DND-41 (cell line): ENCODE measurements at regions not wholly inside any gene's neighbourhood (a gene's known extent, or its start where the extent isn't known, plus 50 kb on each side); places are given as distances from the start of the nearest gene placed in this dataset.
"Not testable (repeated sequence)": the region's sequence is repeated elsewhere in the genome, so short reads cannot be mapped to it uniquely, and the experiment has no call there.

Source experiments
- ATAC-seq: fragments of 200-7000 bp; cut with Tn5 transposase; 3 replicates; pipeline ENCODE4 v1.9.1; 2021; ENCODE audit warnings: low read depth; ENCODE audit not compliant: insufficient read depth
- DNase-seq: peaks from one replicate; pipeline ENCODE4 v3.0.0-alpha.2; 2020
- H2AFZ ChIP-seq: 2 replicates; pipeline ENCODE4 v1.6.0; 2012; ENCODE audit warnings: low read depth, low read length
- H3K27ac ChIP-seq: 2 replicates; pipeline ENCODE4 v1.5.1; 2012; ENCODE audit warnings: low read length, inconsistent platforms
- H3K27me3 ChIP-seq: fragments of 200-600 bp; sonication (generic); 2 replicates; pipeline ENCODE4 v1.6.0; 2012; ENCODE audit warnings: low read length, mild to moderate bottlenecking, inconsistent platforms; ENCODE audit not compliant: insufficient read depth, poor library complexity
- H3K36me3 ChIP-seq: 2 replicates; pipeline ENCODE4 v1.5.1; 2012; ENCODE audit warnings: low read length, inconsistent platforms; ENCODE audit not compliant: insufficient read depth
- H3K4me1 ChIP-seq: 2 replicates; pipeline ENCODE4 v1.5.1; 2012; ENCODE audit warnings: mild to moderate bottlenecking, low read length; ENCODE audit not compliant: insufficient read depth
- H3K4me2 ChIP-seq: 2 replicates; pipeline ENCODE4 v1.6.0; 2012; ENCODE audit warnings: mild to moderate bottlenecking, moderate library complexity, low read length, inconsistent platforms; ENCODE audit not compliant: insufficient read depth
- H3K4me3 ChIP-seq, 2 experiments: fragments of 200-600 bp in 1 of 2; shearing (Covaris generic) in 1 of 2; 2 replicates each; pipeline ENCODE4 v1.5.1; 2012 to 2016; ENCODE audit warnings: inconsistent platforms in 2 of 2, low read length in 2 of 2, mild to moderate bottlenecking in 2 of 2, low read depth in 1 of 2, moderate library complexity in 1 of 2
- H3K79me2 ChIP-seq: 2 replicates; pipeline ENCODE4 v1.6.0; 2012; ENCODE audit warnings: low read length, inconsistent platforms; ENCODE audit not compliant: insufficient read depth
- H3K9ac ChIP-seq: 2 replicates; pipeline ENCODE4 v1.6.0; 2012; ENCODE audit warnings: low read depth, mild to moderate bottlenecking, inconsistent platforms, low read length, moderate library complexity
- H3K9me3 ChIP-seq: 2 replicates; pipeline ENCODE4 v1.5.1; 2012; ENCODE audit warnings: low read length, moderate library complexity, mild to moderate bottlenecking, inconsistent platforms; ENCODE audit not compliant: insufficient read depth, severe bottlenecking
- H4K20me1 ChIP-seq: 2 replicates; pipeline ENCODE4 v1.6.0; 2012; ENCODE audit warnings: low read length; ENCODE audit not compliant: insufficient read depth
- EZH2 ChIP-seq: IDR thresholded peaks from 3 replicates; pipeline ENCODE4 v1.6.1; 2012; ENCODE audit warnings: borderline replicate concordance, low read depth, mild to moderate bottlenecking, moderate library complexity, low read length, inconsistent platforms; ENCODE audit not compliant: severe bottlenecking
- TF ChIP-seq, protein P1 (sequence below): IDR thresholded peaks from 2 replicates; pipeline ENCODE4 v1.5.1; 2012; ENCODE audit warnings: borderline replicate concordance, low read length, moderate library complexity, mild to moderate bottlenecking; ENCODE audit not compliant: poor library complexity, severe bottlenecking; ENCODE audit errors: extremely low read depth

DNA sequence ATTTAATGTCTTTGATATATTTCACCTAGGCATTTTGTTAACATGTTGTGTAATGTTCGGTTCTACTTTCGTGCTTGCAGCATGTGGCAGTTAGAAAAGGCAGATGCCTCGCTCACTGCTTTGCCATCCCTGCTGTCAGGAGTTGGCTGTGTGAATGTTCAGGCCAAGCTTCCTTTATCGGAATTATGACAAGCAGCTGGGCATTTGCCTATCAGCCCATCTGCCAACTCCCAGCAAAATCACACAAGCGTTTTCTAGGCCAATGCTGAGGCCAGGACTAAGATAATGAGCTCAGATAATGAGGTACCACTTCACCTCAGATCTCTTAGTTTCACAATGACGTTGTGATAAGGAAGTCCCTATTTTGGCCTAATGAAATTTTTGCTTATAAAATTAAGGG is 212.7 kb upstream of the FAM3C start:
- Histone ChIP-seq H3K79me2 (no peaks in the 10 kb centered on the region), H2AFZ (no peak overlapping the region), H3K4me1 (no peaks in the 10 kb centered on the region), H3K27ac (no peak overlapping the region), H3K4me2 (no peak overlapping the region), H3K4me3 (no peak overlapping the region), H3K9me3 (no peaks in the 10 kb centered on the region), H4K20me1 (no peaks in the 10 kb centered on the region), H3K9ac (no peak overlapping the region), H3K36me3 (no peaks in the 10 kb centered on the region), H3K27me3 (peaks cover 6% of the 10 kb centered on the region)
- TF ChIP-seq, protein P1, sequence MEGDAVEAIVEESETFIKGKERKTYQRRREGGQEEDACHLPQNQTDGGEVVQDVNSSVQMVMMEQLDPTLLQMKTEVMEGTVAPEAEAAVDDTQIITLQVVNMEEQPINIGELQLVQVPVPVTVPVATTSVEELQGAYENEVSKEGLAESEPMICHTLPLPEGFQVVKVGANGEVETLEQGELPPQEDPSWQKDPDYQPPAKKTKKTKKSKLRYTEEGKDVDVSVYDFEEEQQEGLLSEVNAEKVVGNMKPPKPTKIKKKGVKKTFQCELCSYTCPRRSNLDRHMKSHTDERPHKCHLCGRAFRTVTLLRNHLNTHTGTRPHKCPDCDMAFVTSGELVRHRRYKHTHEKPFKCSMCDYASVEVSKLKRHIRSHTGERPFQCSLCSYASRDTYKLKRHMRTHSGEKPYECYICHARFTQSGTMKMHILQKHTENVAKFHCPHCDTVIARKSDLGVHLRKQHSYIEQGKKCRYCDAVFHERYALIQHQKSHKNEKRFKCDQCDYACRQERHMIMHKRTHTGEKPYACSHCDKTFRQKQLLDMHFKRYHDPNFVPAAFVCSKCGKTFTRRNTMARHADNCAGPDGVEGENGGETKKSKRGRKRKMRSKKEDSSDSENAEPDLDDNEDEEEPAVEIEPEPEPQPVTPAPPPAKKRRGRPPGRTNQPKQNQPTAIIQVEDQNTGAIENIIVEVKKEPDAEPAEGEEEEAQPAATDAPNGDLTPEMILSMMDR: no peak
- TF ChIP-seq EZH2: no peak
- DNase-seq: no peak
- no peak for ATAC-seq

DNA sequence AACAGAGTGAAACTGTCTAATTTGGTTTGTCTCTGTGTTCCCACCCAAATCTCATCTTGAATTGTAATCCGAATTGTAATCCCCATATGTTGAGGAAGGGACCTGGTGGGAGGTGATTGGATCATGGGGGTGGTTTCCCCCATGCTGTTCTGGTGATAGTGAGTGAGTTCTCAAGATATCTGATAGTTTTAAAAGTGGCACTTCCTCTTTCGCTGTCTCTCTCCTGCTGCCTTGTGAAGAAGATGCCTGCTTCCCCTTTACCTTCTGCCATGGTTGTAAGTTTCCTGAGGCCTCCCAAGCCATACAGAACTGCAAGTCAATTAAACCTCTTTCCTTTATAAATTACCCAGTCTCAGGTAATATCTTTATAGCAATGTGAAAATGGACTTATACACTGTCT is 212.1 kb upstream of the FAM3C start:
- not testable (repeated sequence) for H3K4me3 ChIP-seq, H3K4me2 ChIP-seq, DNase-seq, H3K9ac ChIP-seq, H3K36me3 ChIP-seq, H3K27me3 ChIP-seq, H3K27ac ChIP-seq, H3K9me3 ChIP-seq, H3K4me1 ChIP-seq, H3K79me2 ChIP-seq, H4K20me1 ChIP-seq, H2AFZ ChIP-seq, ATAC-seq

DNA sequence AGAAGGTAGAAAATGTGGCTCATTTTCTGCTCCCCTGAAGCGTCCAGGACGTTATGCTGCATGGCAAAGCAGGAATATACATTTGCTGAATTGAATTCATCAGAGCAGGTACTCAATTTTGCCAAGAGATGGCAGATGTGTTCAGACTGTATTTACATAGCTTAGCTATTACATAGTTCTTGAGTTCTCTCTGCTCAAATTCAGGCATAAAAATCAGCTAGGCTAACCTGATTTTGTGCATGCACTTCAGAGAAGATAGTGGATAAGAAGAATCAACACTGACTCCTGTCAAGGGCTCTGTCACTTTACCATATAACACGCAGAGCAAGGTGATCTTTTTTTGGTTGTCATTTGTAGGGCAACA is 209.2 kb upstream of the FAM3C start:
- Histone ChIP-seq H3K9me3 (no peaks in the 10 kb centered on the region), H3K27ac (no peak overlapping the region), H3K36me3 (no peaks in the 10 kb centered on the region), H3K4me3 (no peak overlapping the region), H3K27me3 (peaks cover 6% of the 10 kb centered on the region), H3K9ac (no peak overlapping the region), H4K20me1 (no peaks in the 10 kb centered on the region), H3K4me1 (no peaks in the 10 kb centered on the region), H3K79me2 (no peaks in the 10 kb centered on the region), H3K4me2 (no peak overlapping the region), H2AFZ (no peak overlapping the region)
- TF ChIP-seq, protein P1: peak; percentile 21
- no peak for TF ChIP-seq EZH2
- no peak for ATAC-seq
- no peak for DNase-seq

DNA sequence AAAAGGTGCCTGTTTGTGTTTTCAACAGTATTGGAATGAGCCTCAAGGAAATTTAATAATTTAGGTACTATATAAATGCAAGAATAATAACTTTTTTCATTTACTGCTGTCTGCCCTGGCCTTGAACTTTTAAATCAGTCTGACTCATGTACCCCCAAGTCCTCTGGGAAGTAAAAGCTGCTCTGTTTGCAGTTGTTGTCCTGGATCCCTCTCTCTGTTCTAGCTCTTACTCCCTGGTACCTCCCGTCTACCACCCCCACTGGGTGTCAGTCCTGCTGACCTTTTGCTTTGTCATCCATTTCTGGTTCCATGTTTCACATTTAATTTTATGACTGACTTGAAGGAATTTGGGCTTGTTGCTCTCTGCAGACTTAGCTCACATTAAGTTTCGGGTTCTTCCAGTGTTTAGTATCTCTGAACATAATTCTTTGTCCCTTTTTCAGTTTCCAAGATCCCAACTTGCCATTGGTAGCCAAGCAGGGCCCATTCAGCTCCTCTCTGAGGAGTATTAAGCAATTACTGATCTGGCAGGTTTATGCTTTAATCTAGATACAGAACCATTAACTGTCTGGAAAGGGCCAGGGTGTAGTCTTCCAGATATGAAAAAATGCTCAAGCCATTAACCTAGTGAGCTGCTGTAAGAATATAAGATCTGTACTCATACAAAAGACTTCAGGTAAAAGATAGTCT is 208.7 kb upstream of the FAM3C start:
- H3K79me2 ChIP-seq: no peaks in the 10 kb centered on the region
- no peak overlapping the region for H3K27ac ChIP-seq
- H3K36me3 ChIP-seq: no peaks in the 10 kb centered on the region
- no peak for ATAC-seq
- H2AFZ ChIP-seq: no peak overlapping the region
- no peak for TF ChIP-seq EZH2
- TF ChIP-seq, protein P1: no peak
- H3K27me3 ChIP-seq: peaks cover 6% of the 10 kb centered on the region
- H3K4me2 ChIP-seq: no peak overlapping the region
- H4K20me1 ChIP-seq: no peaks in the 10 kb centered on the region
- no peaks in the 10 kb centered on the region for H3K9me3 ChIP-seq
- no peaks in the 10 kb centered on the region for H3K4me1 ChIP-seq
- H3K9ac ChIP-seq: no peak overlapping the region
- no peak overlapping the region for H3K4me3 ChIP-seq
- no peak for DNase-seq
